IPS-11a (cell line): ENCODE measurements at regions not wholly inside any gene's neighbourhood (a gene's known extent, or its start where the extent isn't known, plus 50 kb on each side); places are given as distances from the start of the nearest gene placed in this dataset.
"Not testable (repeated sequence)": the region's sequence is repeated elsewhere in the genome, so short reads cannot be mapped to it uniquely, and the experiment has no call there.

ENCODE experiments used
- H3K4me3 ChIP-seq: one replicate; pipeline ENCODE4 v1.5.1; 2013; ENCODE audit warnings: low read depth, low read length, control low read depth

DNA sequence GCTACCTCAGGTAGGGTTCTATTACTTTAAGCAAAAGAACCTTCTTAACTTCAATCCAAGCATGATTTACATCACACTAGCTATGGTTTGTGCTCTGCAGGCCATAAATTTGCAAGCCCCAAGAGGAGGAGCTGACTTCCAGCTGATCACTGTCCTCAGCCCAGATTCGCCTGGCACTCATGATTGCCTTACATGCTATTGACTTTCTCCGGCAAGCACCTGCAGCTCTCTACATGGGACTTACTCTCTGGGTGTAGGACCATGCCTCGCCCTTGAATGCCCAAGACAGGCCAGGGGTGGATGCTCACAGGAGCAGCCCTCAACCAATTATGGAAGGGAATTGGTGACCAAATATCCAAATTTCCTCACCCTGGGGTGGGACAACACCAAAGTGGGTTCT, 99.8 kb downstream of the ESM1 start:
- no peak overlapping the region for H3K4me3 ChIP-seq

DNA sequence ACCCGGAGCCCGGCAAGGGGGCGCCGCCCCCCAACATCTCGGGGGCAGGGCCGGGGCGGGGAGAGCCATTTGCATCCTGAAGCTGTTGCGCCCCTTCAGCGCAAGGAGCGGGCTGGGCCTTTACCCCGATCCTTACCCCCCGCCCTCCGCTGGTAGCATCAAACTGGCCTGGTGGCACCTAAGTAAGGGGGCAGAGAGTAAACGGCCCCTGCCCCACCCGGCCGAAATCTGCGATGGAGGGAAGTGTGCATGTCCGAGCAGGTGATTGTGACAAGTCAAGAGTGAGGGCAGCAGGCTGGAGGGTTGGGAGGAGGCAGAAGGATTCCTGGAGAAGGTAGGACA, 101.2 kb downstream of the ESM1 start:
- H3K4me3 ChIP-seq = peak overlapping the region; percentile 21

DNA sequence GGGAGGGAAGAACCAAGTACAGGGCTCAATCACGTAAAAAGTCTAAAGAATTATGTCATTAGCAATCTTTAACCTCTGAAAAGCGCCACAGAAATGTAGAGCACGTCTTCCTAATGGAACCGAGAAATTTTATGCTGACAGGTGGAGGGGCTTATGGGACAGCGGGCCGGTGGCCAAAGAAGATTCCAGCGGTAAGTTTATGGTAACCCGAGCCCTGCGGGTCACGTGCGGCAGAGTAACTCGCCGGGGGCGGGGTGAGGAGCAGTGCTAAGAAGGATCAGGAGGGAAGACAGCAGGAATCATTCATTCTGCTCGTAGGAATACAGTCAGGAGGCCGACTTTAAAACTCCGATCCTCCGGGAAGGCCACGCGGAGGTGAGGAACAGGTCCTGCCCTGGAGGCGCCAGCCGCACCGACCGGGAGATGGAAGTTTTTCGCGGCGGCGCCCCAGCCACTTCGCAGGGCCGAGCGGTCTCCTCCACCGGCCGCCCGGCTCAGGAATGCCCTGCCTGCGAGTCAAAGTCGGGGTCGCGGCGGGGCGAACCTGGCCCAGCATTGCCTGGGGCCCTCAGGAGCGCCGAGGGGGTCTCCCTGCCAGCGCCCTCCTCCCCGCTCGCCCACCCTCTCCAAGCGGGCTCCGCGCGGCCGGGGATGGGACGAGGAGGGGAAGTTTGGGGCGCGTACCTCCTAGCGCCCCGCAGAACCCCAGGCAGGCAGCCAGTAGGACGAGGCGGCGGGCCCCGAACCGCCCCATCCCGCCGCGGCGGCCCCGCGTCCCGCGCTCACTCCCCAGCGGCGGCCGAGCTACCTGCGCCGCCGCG, 101.8 kb downstream of the ESM1 start:
- H3K4me3 ChIP-seq = peak overlapping the region; percentile 21

DNA sequence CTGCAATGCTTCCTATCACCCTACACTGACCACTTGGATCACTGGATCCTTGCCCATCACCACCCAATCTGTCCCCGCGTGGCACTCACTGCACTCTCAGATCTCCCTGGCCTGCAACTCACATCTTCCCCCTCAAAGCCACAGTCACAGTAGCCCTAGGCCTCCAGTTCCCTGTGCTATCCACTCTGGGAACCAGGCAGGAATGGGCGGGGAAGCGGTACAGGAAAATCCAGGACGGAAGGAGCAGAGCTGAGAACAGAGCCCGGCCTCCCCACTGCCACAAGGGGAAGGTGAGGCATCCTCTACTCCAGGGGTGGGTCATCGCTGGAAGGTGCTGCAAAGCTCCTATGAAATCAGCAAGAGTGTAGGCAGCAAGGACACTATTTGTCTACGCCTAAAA, 102.6 kb downstream of the ESM1 start:
- no peak overlapping the region for H3K4me3 ChIP-seq

- H3K4me3 ChIP-seq = no peak overlapping the region
Measured at GRCh38 chr5:54882101-54882500, 103.3 kb downstream of the ESM1 start.

DNA sequence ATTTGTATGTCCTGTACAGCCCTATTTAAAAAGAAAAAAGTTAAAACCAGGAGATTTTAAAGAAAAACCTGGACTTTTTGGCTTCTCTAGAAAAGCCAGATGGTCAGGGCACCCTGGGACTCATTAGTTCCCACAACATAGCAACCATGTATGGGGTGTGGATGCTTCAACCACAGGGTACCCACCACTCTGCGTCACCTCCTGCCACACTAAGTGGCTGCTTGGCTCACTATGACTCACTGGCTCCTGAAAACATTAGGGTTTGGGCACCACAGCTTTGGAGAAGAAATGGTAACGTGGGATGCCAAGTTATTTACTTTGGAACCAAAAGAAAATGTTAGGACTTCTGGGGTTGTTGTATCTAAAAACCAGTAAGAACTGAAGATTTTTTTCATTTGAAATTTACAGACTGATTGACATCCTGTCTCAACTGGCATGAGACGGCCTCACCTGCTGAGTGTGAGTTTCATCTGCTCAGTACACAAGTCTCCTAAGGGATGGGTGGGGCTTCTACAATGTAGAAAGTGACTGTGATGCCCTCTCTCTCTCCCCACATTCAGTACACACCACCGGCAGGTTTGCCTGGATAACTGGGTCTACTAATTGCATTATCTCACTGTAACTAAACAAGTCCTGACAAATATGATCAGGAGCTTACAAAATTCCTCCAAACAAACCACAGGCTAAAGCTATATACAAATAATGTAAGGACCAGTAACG, 103.9 kb downstream of the ESM1 start:
- H3K4me3 ChIP-seq = no peak overlapping the region

GRCh38 chr5:54876976-54877375, 108.4 kb downstream of the ESM1 start:
- no peak overlapping the region for H3K4me3 ChIP-seq

DNA sequence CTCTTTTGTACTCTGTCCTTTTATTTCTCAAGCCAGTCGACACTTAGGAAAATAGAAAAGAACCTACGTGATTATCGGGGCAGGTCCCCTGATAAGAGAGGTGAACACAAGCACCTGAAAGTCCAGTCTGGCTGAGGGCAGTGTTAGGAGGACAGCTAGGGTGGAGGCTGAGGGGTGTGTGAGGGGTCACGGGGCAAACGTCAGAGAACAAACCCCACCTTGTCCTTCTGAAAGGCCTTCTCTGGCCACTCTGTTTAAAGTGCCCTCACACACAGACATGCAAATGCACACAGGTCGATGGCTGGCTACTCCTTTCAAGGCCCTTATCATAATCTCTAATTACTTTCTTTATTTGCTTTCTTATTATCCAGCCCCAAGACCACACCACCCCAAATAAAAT, 108.8 kb downstream of the ESM1 start:
- H3K4me3 ChIP-seq = no peak overlapping the region

DNA sequence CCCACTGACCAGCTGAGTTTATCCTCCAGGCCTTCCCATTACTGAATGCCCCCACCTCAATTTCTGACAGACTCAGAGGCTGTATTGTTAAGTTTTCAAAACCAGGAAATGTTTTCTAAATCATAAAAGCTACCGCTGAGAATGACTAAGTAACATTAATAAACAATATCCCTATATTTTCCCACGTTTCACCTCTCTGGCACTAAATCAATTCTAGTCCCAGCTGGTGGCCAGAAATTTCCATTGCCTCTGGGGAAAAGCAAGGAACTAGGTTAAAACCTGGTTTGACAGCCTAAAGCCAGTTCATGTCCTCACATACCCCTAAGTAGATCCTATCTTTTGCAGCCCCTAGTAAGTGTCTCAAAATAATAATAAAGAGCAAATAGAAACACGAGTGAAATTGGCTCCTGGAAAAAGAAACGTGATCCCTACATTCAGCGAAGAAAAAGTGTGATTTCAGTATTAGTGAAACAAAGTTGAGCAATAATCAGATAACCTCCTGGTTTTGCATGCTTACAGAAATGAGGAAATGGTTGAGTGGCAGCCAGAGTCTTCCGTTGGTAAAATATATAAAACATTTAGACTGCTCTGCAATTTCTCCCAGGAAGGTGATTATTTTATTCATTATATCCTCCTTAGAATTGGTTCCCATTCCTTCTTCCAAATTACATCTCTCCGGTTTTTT, 110.9 kb downstream of the ESM1 start:
- no peak overlapping the region for H3K4me3 ChIP-seq

DNA sequence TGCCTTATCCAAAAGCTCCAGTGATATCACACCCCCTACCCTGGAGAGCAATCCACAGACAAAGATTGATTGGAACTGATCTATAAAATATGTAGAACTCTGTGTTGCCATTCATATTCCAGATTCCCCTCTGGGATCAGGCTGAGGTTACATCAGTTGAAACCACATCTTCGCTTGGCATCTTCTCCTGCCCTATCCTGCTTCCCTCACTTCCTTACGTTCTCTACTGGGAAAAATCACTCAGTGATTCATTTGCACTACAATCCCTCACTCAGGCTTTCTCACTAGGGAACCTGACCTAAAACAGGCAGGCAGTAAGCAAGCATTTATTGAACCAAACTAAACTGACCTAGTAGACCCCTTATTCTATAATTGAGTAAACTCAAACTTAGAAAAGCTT, 111.7 kb downstream of the ESM1 start:
- H3K4me3 ChIP-seq = no peak overlapping the region

GRCh38 chr5:54872810-54873209, 112.6 kb downstream of the ESM1 start:
- H3K4me3 ChIP-seq = no peak overlapping the region

- no peak overlapping the region for H3K4me3 ChIP-seq
Measured at GRCh38 chr5:54870271-54870670, 115.1 kb downstream of the ESM1 start.

DNA sequence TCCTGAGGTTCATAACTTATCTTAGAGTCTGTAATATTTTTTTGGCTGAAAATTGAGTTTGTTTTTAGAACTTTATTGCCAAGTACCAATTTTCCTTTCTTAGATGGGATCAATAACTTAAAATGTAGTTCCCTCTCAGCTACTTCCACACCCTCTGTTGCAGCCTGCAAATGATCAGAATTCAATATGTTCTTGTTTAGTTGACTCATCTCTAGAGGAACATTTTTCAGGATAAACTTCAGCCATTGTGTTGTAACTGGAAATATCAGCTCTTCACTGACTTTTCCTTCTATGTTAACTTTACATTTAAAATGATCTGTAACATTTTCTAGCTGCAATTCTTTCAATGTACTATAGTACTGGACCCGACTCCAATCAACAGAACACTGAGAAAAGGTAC, 115.7 kb downstream of the ESM1 start:
- no peak overlapping the region for H3K4me3 ChIP-seq

GRCh38 chr5:54868511-54869483, 116.6 kb downstream of the ESM1 start:
- no peak overlapping the region for H3K4me3 ChIP-seq

GRCh38 chr5:54867310-54867944, 118.0 kb downstream of the ESM1 start:
- H3K4me3 ChIP-seq = no peak overlapping the region

GRCh38 chr5:54864911-54865515, 120.4 kb downstream of the ESM1 start:
- H3K4me3 ChIP-seq = not testable (repeated sequence)

GRCh38 chr5:54862036-54862435, 123.4 kb downstream of the ESM1 start:
- H3K4me3 ChIP-seq = no peak overlapping the region

GRCh38 chr5:54861212-54861894, 124.0 kb downstream of the ESM1 start:
- no peak overlapping the region for H3K4me3 ChIP-seq

DNA sequence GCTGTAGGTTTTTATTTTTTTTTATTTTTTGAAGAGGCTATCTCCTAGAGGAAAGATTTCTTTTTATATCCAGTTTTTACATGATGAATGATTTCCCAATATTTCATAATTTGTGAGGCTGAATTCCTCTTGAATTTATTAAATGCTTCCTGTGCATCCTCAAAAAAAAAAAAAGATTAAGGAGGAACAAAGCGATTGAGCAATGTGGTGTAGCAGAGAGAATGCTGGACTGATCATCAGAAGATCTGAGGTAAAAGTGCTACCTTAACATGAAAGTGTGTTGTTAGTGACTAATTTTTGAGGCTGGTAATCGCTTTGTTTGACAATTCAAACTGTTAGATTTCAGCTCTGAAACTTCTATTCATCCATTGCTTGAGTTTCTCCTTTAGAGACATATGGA, 125.1 kb downstream of the ESM1 start:
- no peak overlapping the region for H3K4me3 ChIP-seq
